BLaER1 treated with 17β-estradiol and CSF1 and Interleukin-3, amounts not matched to agents 10 nM and 100 nM (cell line): ENCODE measurements at regions not wholly inside any gene's neighbourhood (a gene's known extent, or its start where the extent isn't known, plus 50 kb on each side); places are given as distances from the start of the nearest gene placed in this dataset.

Experiments used
- H3K27ac ChIP-seq, 11 experiments: shearing (Covaris generic); formaldehyde crosslinking; 2 replicates each; pipeline ENCODE4 v1.8.1; 2022
- H3K27me3 ChIP-seq, 11 experiments: shearing (Covaris generic); formaldehyde crosslinking; 2 replicates each; pipeline ENCODE4 v1.8.1; 2022
- H3K36me3 ChIP-seq, 11 experiments: shearing (Covaris generic); formaldehyde crosslinking; 2 replicates each; pipeline ENCODE4 v1.8.1; 2022
- H3K4me1 ChIP-seq, 10 experiments: shearing (Covaris generic); formaldehyde crosslinking; 2 replicates each; pipeline ENCODE4 v1.8.1; 2022
- H3K4me2 ChIP-seq, 11 experiments: shearing (Covaris generic); formaldehyde crosslinking; 2 replicates each; pipeline ENCODE4 v1.8.1; 2022
- H3K4me3 ChIP-seq, 10 experiments: shearing (Covaris generic); formaldehyde crosslinking; 2 replicates each; pipeline ENCODE4 v1.8.1; 2022
- H3K9ac ChIP-seq, 11 experiments: shearing (Covaris generic); formaldehyde crosslinking; 2 replicates each; pipeline ENCODE4 v1.8.1; 2022
- H3K9me3 ChIP-seq, 11 experiments: shearing (Covaris generic); formaldehyde crosslinking; replicated peaks in 1 of 11; 2 replicates each; pipeline ENCODE4 v1.8.1; 2022
- H4K20me1 ChIP-seq, 11 experiments: shearing (Covaris generic); formaldehyde crosslinking; 2 replicates each; pipeline ENCODE4 v1.8.1; 2022
- Cebpa-rat ChIP-seq, 11 experiments: shearing (Covaris generic); IDR thresholded peaks; 2 replicates each; pipeline ENCODE4 v1.8.1; 2022

- Histone ChIP-seq H3K36me3 (no peaks in the 10 kb centered on the region), H4K20me1 (no peaks in the 10 kb centered on the region), H3K4me2 (no peak overlapping the region), H3K4me3 (no peak overlapping the region), H3K9ac (no peak overlapping the region), H3K27ac (no peak overlapping the region), H3K9me3 (no peaks in the 10 kb centered on the region), H3K4me1 (peaks cover 18 to 44% (median 29%) of the 10 kb centered on the region in 10 experiments), H3K27me3 (peaks cover 0 to 10% (median 0%) of the 10 kb centered on the region in 11 experiments; a peak in 2 of 22 replicates)
- TF ChIP-seq Cebpa-rat (IDR thresholded peaks at IDR 0.05), result no peak
These were observed 101.9 kb downstream of the RAB11FIP2 start for GRCh38 chr10:117944676-117945447.

DNA sequence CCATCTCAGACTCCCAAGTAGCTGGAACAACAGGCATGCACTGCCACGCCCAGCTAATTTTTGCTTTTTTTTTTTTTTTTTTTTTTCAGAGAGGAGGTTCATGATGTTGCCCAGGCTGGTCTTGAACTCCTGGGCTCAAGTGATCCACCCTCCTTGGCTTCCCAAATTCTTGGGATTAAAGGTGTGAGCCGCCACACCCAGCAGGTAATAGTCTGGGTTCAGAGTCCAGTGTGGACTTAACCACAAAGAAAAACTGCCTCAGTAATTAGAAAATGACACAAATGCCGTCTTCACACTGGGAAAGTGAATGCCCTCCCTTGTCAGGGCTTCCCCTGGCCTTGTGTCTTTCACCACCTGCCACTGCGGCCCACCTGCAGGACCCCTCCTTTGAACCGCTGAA is 101.1 kb downstream of the RAB11FIP2 start:
- peak overlapping the region; percentile 33 to 94 (median 76); a peak in 21 of 22 replicates for H3K4me2 ChIP-seq
- no peaks in the 10 kb centered on the region for H4K20me1 ChIP-seq
- peaks cover 0 to 10% (median 0%) of the 10 kb centered on the region in 11 experiments; a peak in 2 of 22 replicates for H3K27me3 ChIP-seq
- no peaks in the 10 kb centered on the region for H3K9me3 ChIP-seq
- no peaks in the 10 kb centered on the region for H3K36me3 ChIP-seq
- H3K4me1 ChIP-seq, result peaks cover 18 to 44% (median 29%) of the 10 kb centered on the region in 10 experiments
- no peak overlapping the region for H3K9ac ChIP-seq
- TF ChIP-seq Cebpa-rat (IDR thresholded peaks at IDR 0.05), result no peak
- no peak overlapping the region for H3K4me3 ChIP-seq
- H3K27ac ChIP-seq, result no peak overlapping the region

DNA sequence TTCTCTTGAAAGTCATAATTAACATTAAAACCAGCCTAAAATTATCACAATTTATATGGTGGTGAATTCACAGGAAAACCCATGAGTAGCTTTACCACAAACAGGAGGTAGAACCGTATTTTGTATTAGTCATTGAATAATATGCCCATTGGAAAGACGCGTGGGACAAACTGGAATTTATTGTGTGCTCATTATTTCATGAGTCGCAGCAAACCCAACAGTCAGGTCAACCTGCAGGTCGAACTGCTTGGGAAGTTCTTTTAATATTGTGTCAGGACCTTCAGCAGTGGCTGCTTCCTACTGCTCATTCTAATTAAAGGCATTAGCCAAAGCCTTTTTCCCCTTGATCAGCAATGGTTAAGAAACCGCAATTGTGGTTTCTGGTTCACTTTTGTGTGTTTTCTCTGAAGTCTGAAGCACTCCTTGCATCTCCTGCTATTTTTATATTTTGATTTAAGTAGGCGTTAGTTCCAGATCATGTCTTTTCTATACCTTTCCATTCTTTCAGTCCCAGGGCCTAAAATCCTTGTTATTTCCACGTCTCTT is 100.1 kb downstream of the RAB11FIP2 start:
- H3K4me3 ChIP-seq, result peak overlapping the region in 1 of 10 experiments; percentile 31; a peak in 2 of 20 replicates
- H3K36me3 ChIP-seq, result no peaks in the 10 kb centered on the region
- H3K4me1 ChIP-seq, result peaks cover 18 to 46% (median 29%) of the 10 kb centered on the region in 10 experiments
- H3K9me3 ChIP-seq, result no peaks in the 10 kb centered on the region
- 0 out of 22 replicates have a peak overlapping the region, but pooled peaks of 1 of the 11 experiments have one; percentile 15 for H3K9ac ChIP-seq
- no peak for TF ChIP-seq Cebpa-rat (IDR thresholded peaks at IDR 0.05)
- H3K27me3 ChIP-seq, result peaks cover 0 to 10% (median 0%) of the 10 kb centered on the region in 11 experiments; a peak in 2 of 22 replicates
- H3K27ac ChIP-seq, result no peak overlapping the region
- H3K4me2 ChIP-seq, result peak overlapping the region; percentile 61 to 94 (median 76)
- H4K20me1 ChIP-seq, result no peaks in the 10 kb centered on the region

DNA sequence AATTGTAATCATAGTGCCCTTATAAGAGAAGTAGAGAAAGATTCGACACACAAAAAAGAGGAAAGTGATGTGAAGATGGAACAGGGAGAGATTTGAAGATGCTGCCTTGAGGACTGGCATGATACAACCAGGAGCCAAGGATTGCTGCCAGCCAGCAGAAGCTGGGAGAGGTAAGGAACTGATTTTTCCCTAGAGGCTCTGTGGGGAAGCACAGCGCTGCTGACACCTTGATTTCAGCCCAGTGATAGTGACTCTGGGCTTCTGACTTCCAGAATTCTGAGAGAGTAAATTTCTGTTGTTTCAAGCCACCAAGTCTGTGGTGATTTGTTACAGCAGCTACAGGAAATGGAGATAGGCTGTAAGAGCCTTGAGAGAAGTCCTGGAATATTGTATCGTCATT is 98.2 kb downstream of the RAB11FIP2 start:
- H3K36me3 ChIP-seq, result no peaks in the 10 kb centered on the region
- H3K27ac ChIP-seq, result no peak overlapping the region
- H3K4me3 ChIP-seq, result no peak overlapping the region
- H3K4me2 ChIP-seq, result peak overlapping the region in 5 of 11 experiments; percentile 21 to 94 (median 63); a peak in 11 of 22 replicates
- H3K9me3 ChIP-seq, result no peaks in the 10 kb centered on the region
- H4K20me1 ChIP-seq, result no peaks in the 10 kb centered on the region
- H3K27me3 ChIP-seq, result peaks cover 0 to 10% (median 0%) of the 10 kb centered on the region in 11 experiments; a peak in 2 of 22 replicates
- TF ChIP-seq Cebpa-rat (IDR thresholded peaks at IDR 0.05), result no peak
- no peak overlapping the region for H3K9ac ChIP-seq
- H3K4me1 ChIP-seq, result peaks cover 18 to 55% (median 29%) of the 10 kb centered on the region in 10 experiments

GRCh38 chr10:117950408-117950807 is 96.3 kb downstream of the RAB11FIP2 start:
- Histone ChIP-seq H3K9ac (no peak overlapping the region), H3K27me3 (peaks cover 0 to 10% (median 0%) of the 10 kb centered on the region in 11 experiments; a peak in 2 of 22 replicates), H3K9me3 (no peaks in the 10 kb centered on the region), H4K20me1 (no peaks in the 10 kb centered on the region), H3K36me3 (no peaks in the 10 kb centered on the region), H3K4me3 (no peak overlapping the region), H3K27ac (no peak overlapping the region), H3K4me2 (0 out of 22 replicates have a peak overlapping the region, but pooled peaks of 1 of the 11 experiments have one; percentile 4), H3K4me1 (peaks cover 17 to 54% (median 28%) of the 10 kb centered on the region in 10 experiments)
- TF ChIP-seq Cebpa-rat (IDR thresholded peaks at IDR 0.05), result no peak
